H9 (cell line): ENCODE measurements at regions not wholly inside any gene's neighbourhood (a gene's known extent, or its start where the extent isn't known, plus 50 kb on each side); places are given as distances from the start of the nearest gene placed in this dataset.

ENCODE experiments used
- DNase-seq: peaks from one replicate; pipeline ENCODE4 v3.0.0-alpha.2; 2017
- H2AFZ ChIP-seq: one replicate; pipeline ENCODE4 v1.6.1; 2013; ENCODE audit warnings: mild to moderate bottlenecking, low read length, control low read depth, moderate library complexity
- H2AK5ac ChIP-seq: 2 replicates; pipeline ENCODE4 v1.6.1; 2013; ENCODE audit warnings: low read length, control low read depth, mixed read lengths; ENCODE audit not compliant: insufficient read length
- H2BK120ac ChIP-seq: one replicate; pipeline ENCODE4 v1.6.1; 2013; ENCODE audit warnings: low read depth, mild to moderate bottlenecking, low read length, control low read depth, inconsistent platforms; ENCODE audit not compliant: poor library complexity, severe bottlenecking
- H2BK12ac ChIP-seq: 2 replicates; pipeline ENCODE4 v1.6.1; 2013; ENCODE audit warnings: low read length, control low read depth, mixed read lengths, low read depth; ENCODE audit not compliant: insufficient read length
- H2BK15ac ChIP-seq: 2 replicates; pipeline ENCODE4 v1.6.1; 2013; ENCODE audit warnings: low read depth, low read length, control low read depth
- H2BK20ac ChIP-seq: one replicate; pipeline ENCODE4 v1.6.1; 2013; ENCODE audit warnings: low read depth, mild to moderate bottlenecking, low read length, control low read depth, inconsistent platforms; ENCODE audit not compliant: poor library complexity, severe bottlenecking
- H2BK5ac ChIP-seq: 2 replicates; pipeline ENCODE4 v1.6.1; 2013; ENCODE audit warnings: low read length, control low read depth, mixed read lengths; ENCODE audit not compliant: insufficient read length
- H3K14ac ChIP-seq: 2 replicates; pipeline ENCODE4 v1.6.1; 2013; ENCODE audit warnings: low read length, control low read depth; ENCODE audit not compliant: insufficient read depth
- H3K18ac ChIP-seq: 2 replicates; pipeline ENCODE4 v1.6.1; 2013; ENCODE audit warnings: low read depth, mild to moderate bottlenecking, mixed read lengths, low read length, control low read depth; ENCODE audit not compliant: insufficient read length
- H3K23ac ChIP-seq: 2 replicates; pipeline ENCODE4 v1.6.1; 2013; ENCODE audit warnings: low read length, control low read depth, mixed read lengths, low read depth; ENCODE audit not compliant: insufficient read length
- H3K23me2 ChIP-seq: 2 replicates; pipeline ENCODE4 v1.6.1; 2013; ENCODE audit warnings: low read depth, mild to moderate bottlenecking, mixed read lengths, low read length, control low read depth; ENCODE audit not compliant: insufficient read length, poor library complexity, severe bottlenecking
- H3K27ac ChIP-seq: 2 replicates; pipeline ENCODE4 v1.5.1; 2013; ENCODE audit warnings: low read length, control low read depth, mixed read lengths, low read depth; ENCODE audit not compliant: insufficient read length
- H3K27me3 ChIP-seq: 2 replicates; pipeline ENCODE4 v1.6.1; 2013; ENCODE audit warnings: low read length, control low read depth, inconsistent platforms; ENCODE audit not compliant: insufficient read depth
- H3K4ac ChIP-seq: 2 replicates; pipeline ENCODE4 v1.6.1; 2013; ENCODE audit warnings: low read depth, mild to moderate bottlenecking, control low read depth, inconsistent platforms, low read length, moderate library complexity
- H3K4me1 ChIP-seq: 2 replicates; pipeline ENCODE4 v1.6.1; 2013; ENCODE audit warnings: low read length, control low read depth, inconsistent platforms; ENCODE audit not compliant: insufficient read depth
- H3K4me2 ChIP-seq: 2 replicates; pipeline ENCODE4 v1.6.1; 2013; ENCODE audit warnings: low read length, control low read depth, mixed read lengths; ENCODE audit not compliant: insufficient read length, insufficient read depth
- H3K56ac ChIP-seq: 2 replicates; pipeline ENCODE4 v1.6.1; 2013; ENCODE audit warnings: low read depth, mild to moderate bottlenecking, mixed read lengths, low read length, control low read depth; ENCODE audit not compliant: insufficient read length
- H3K79me1 ChIP-seq: 2 replicates; pipeline ENCODE4 v1.6.1; 2013; ENCODE audit warnings: low read depth, mild to moderate bottlenecking, moderate library complexity, low read length, control low read depth, inconsistent platforms; ENCODE audit not compliant: insufficient read depth, poor library complexity, severe bottlenecking
- H3K79me2 ChIP-seq: 2 replicates; pipeline ENCODE4 v1.6.1; 2013; ENCODE audit warnings: low read length, control low read depth, inconsistent platforms; ENCODE audit not compliant: insufficient read depth
- H3K9ac ChIP-seq: 2 replicates; pipeline ENCODE4 v1.6.1; 2013; ENCODE audit warnings: low read length, control low read depth, mixed read lengths; ENCODE audit not compliant: insufficient read length; ENCODE audit errors: extremely low read depth
- H3K9me3 ChIP-seq: one replicate; pipeline ENCODE4 v1.6.1; 2013; ENCODE audit warnings: low read depth, low read length, inconsistent platforms; ENCODE audit not compliant: control insufficient read depth
- H3T11ph ChIP-seq: one replicate; pipeline ENCODE4 v1.6.1; 2013; ENCODE audit warnings: mild to moderate bottlenecking, low read length, control low read depth, inconsistent platforms
- H4K20me1 ChIP-seq: one replicate; pipeline ENCODE4 v1.6.1; 2013; ENCODE audit not compliant: control insufficient read depth, insufficient read length, insufficient read depth
- H4K5ac ChIP-seq: 2 replicates; pipeline ENCODE4 v1.6.1; 2013; ENCODE audit warnings: low read depth, mild to moderate bottlenecking, mixed read lengths, low read length, control low read depth; ENCODE audit not compliant: insufficient read length
- H4K8ac ChIP-seq: replicated peaks from 2 replicates; pipeline ENCODE4 v1.6.1; 2013; ENCODE audit warnings: low read length, control low read depth, mixed read lengths, low read depth; ENCODE audit not compliant: insufficient read length
- H4K91ac ChIP-seq: 2 replicates; pipeline ENCODE4 v1.6.1; 2013; ENCODE audit warnings: low read depth, mild to moderate bottlenecking, moderate library complexity, mixed read lengths, low read length, control low read depth; ENCODE audit not compliant: insufficient read length
- H3K27ac Mint-ChIP-seq, 3 experiments: 2 replicates in 2 of 3; 3 replicates in 1 of 3; pipeline ENCODE4 v1.8.0; 2020 to 2021; ENCODE audit warnings: mixed read lengths in 3 of 3, mild to moderate bottlenecking in 1 of 3, moderate library complexity in 1 of 3
- H3K27me3 Mint-ChIP-seq: 2 replicates; pipeline ENCODE4 v1.8.0; 2021; ENCODE audit warnings: low read depth, mild to moderate bottlenecking, moderate library complexity, mixed read lengths
- H3K36me3 Mint-ChIP-seq, 3 experiments: 2 replicates in 2 of 3; 3 replicates in 1 of 3; pipeline ENCODE4 v1.8.0; 2020 to 2021; ENCODE audit warnings: low read depth in 3 of 3, mixed read lengths in 3 of 3; ENCODE audit not compliant: insufficient read depth in 1 of 3
- H3K4me1 Mint-ChIP-seq, 2 experiments: 2 replicates each; pipeline ENCODE4 v1.8.0; 2020; ENCODE audit warnings: mixed read lengths in 2 of 2
- H3K4me3 Mint-ChIP-seq, 2 experiments: 2 replicates in 1 of 2; 3 replicates in 1 of 2; pipeline ENCODE4 v1.8.0; 2020 to 2021; ENCODE audit warnings: mild to moderate bottlenecking in 2 of 2, mixed read lengths in 2 of 2, moderate library complexity in 1 of 2
- H3K9me3 Mint-ChIP-seq, 2 experiments: 2 replicates in 1 of 2; 3 replicates in 1 of 2; pipeline ENCODE4 v1.8.0; 2020; ENCODE audit warnings: mild to moderate bottlenecking in 2 of 2, mixed read lengths in 2 of 2, moderate library complexity in 1 of 2
- CTCF ChIP-seq: fragments of 200-600 bp; sonication (generic); conservative IDR thresholded peaks from 3 replicates; pipeline ENCODE4 v1.8.0; 2021; ENCODE audit warnings: antibody characterized with exemption, mild to moderate bottlenecking
- WGBS: extraction: QIAGEN DNeasy Blood & Tissue Kit; methylation state at CpG from one replicate; pipeline ENCODE4 v1.1.7; 2013; ENCODE audit warnings: missing lambda C conversion rate, low lambda C conversion rate, mixed read lengths; ENCODE audit not compliant: insufficient read length; ENCODE audit errors: extremely low coverage; 5-methylcytosine and 5-hydroxymethylcytosine counted together

- TF ChIP-seq CTCF = no peak
- Histone ChIP-seq H3K79me1 (no peaks in the 10 kb centered on the region), H3K23me2 (no peaks in the 10 kb centered on the region), H3K56ac (no peak overlapping the region), H2BK5ac (no peak overlapping the region), H2AK5ac (no peak overlapping the region), H3K4ac (no peak overlapping the region), H2BK20ac (no peak overlapping the region), H3K27me3 (no peaks in the 10 kb centered on the region), H4K5ac (no peak overlapping the region), H3K18ac (no peak overlapping the region), H2BK15ac (no peak overlapping the region), H3K79me2 (no peaks in the 10 kb centered on the region), H3K4me2 (no peak overlapping the region), H2BK12ac (no peak overlapping the region), H3K9ac (no peak overlapping the region), H2BK120ac (no peak overlapping the region), H4K20me1 (no peaks in the 10 kb centered on the region), H3K9me3 (peaks cover 5% of the 10 kb centered on the region), H3K27ac (no peak overlapping the region), H3T11ph (no peak overlapping the region), H3K4me1 (no peaks in the 10 kb centered on the region), H2AFZ (no peak overlapping the region), H3K23ac (no peak overlapping the region), H4K91ac (no peak overlapping the region), H4K8ac (no peak overlapping the region), H3K14ac (no peak overlapping the region)
- peaks cover 2 to 8% of the 10 kb centered on the region in 2 experiments for H3K9me3 Mint-ChIP-seq
- DNase-seq = no peak
- H3K4me1 Mint-ChIP-seq = peaks cover 21 to 27% of the 10 kb centered on the region in 2 experiments
- peaks cover 6% of the 10 kb centered on the region for H3K27me3 Mint-ChIP-seq
- H3K27ac Mint-ChIP-seq = no peak overlapping the region
- peaks cover 4 to 17% (median 16%) of the 10 kb centered on the region in 3 experiments for H3K36me3 Mint-ChIP-seq
- no peak overlapping the region for H3K4me3 Mint-ChIP-seq
- no CpG with 5 or more reads among the region's 8 CpGs for WGBS
Observed at GRCh38 chr10:21167288-21168010, 270.3 kb upstream of the NEBL start.
